HG03469 (cell line): ENCODE measurements at regions not wholly inside any gene's neighbourhood (a gene's known extent, or its start where the extent isn't known, plus 50 kb on each side); places are given as distances from the start of the nearest gene placed in this dataset.
A peak's percentile ranks its signal among the peaks of the same experiment; 100 is the strongest.

Experiments used
- ATAC-seq: cut with Tn5 transposase; IDR thresholded peaks from one replicate; pipeline ENCODE4 v1.9.1; 2021; ENCODE audit warnings: mild to moderate bottlenecking, moderate library complexity, moderate number of reproducible peaks; ENCODE audit not compliant: unreplicated experiment

DNA sequence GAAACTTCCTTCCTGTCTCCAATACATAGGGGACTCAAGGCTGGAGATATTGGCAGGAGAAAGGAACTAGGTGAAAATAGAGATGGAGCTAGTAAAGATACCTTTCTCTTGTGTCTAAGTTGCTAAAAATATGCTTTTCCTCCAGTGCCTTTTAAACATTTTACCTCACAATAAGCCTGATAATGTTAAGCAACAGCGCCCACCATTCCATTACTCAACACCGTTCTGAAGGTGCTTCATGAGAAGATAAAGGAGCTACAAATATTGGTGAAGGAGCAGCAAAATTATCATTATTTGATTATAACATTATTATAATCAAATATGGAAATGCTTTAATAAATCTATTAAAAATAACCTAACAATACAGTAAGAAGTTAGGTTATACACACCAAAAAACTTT lies 83.6 kb upstream of the BARX2 start:
- no peak for ATAC-seq

DNA sequence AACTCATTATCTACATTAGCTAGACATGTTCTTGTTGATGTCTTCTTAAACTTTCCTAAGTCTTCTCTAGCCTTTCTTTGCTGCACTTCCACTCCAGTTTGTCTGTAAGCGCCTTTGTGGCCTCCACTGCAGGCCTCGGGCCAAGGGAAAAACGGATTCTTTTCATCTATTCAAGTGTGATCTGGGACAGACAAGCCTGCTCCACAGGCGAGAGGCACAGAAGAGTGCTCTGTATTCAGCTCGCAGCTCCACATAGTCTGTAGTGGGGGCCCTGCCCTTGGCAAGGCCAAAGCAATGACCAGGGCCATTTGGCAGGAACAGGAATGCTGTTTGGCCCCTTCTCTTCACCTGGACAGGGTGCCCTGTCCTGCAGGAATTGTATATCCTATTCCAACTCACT lies 84.1 kb upstream of the BARX2 start:
- ATAC-seq, result no peak

GRCh38 chr11:129290966-129291365 lies 84.7 kb upstream of the BARX2 start:
- ATAC-seq, result no peak

GRCh38 chr11:129289350-129290040 lies 86.2 kb upstream of the BARX2 start:
- no peak for ATAC-seq

DNA sequence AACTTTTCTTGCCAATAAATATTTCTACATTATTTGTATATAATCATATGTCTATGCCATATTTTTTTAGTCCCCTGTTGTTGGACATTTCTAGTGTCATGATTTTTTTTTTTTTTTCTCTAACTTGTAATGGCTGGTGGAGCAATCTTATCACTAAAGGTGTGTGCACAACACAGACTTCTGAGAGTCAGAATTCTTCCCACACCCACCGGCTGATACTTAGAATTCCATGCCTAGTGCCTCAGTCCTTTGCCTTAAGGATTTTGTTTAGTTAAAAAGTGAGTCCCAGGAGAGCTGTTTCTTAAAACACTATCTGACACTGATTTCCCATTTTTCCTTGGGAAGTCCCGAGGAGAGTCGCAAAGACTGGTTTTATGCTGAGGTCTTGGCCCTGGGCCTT lies 87.7 kb upstream of the BARX2 start:
- ATAC-seq, result no peak

- no peak for ATAC-seq
Measured at GRCh38 chr11:129286813-129287212, 88.8 kb upstream of the BARX2 start.

DNA sequence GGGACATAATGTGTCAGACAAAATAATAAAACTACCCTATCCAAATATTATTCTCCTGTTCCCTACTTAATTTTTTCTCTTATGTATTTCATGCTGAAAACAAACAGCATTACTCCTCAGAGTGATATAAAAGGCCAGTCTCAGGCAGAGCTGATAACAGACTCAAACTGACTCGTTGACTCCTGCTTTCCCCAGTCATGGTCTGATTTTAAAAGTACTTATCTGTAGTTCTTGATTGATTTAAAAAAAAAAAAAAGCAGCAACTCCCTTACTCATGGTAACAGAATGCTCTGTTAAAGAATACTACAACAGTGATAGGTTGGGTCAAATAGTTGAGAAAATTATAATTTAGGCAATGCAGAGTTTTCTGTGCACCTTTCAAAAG lies 90.3 kb upstream of the BARX2 start:
- ATAC-seq, result no peak

- no peak for ATAC-seq
Measured at GRCh38 chr11:129283141-129283540, 91.0 kb upstream of the ARHGAP32 start.

GRCh38 chr11:129282634-129283033 lies 90.5 kb upstream of the ARHGAP32 start:
- no peak for ATAC-seq

DNA sequence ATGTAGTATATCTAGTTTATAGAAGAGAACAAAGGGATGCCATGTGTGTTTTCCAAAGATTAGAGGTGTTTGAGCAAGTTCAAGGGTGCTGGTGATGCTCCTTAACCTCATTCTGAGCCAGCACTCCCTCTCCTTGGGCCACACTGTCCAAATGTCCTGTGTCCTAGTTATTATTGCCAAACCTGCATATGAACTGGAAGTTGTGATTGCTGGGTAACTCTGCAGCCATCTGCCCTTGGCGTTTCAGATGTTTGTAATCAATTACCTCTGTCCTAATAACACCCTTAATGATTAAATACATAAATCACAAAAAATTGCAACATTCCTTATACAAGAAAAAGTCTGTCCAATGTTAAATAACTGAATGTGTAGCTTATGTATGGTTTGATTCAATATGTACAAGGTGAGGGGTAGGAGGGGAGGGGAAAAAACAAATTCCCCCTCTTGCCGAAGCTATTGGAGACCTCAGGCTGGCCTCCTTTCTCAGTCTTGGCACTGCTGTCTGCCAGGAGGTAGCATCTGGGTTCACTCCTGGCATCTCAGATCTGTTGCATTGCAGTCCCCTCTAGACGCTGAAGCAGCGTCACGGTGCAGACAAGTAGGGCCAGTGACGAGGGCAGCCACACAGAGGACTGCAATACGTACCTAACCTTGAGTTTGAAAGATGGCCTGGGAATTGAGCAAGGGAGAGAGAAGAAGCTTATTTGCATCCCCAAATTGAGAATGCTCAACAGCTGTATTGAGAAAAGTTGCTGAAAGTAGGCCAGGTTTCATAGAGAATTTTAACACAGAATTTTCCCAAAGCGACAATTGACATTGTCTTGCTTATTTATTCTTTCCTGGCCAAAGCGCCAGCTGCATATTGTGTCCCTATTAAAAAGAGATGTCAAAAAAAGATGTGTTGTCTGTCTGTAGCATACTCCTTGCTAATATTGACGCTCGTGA lies 89.6 kb upstream of the ARHGAP32 start:
- no peak for ATAC-seq

GRCh38 chr11:129280027-129280811 lies 88.1 kb upstream of the ARHGAP32 start:
- no peak for ATAC-seq

- peak; percentile 43 for ATAC-seq
Measured at GRCh38 chr11:129279326-129280026, 87.4 kb upstream of the ARHGAP32 start.

- ATAC-seq, result no peak
Measured at GRCh38 chr11:129278586-129279319, 86.6 kb upstream of the ARHGAP32 start.

GRCh38 chr11:129277198-129277843 lies 85.2 kb upstream of the ARHGAP32 start:
- ATAC-seq, result no peak

DNA sequence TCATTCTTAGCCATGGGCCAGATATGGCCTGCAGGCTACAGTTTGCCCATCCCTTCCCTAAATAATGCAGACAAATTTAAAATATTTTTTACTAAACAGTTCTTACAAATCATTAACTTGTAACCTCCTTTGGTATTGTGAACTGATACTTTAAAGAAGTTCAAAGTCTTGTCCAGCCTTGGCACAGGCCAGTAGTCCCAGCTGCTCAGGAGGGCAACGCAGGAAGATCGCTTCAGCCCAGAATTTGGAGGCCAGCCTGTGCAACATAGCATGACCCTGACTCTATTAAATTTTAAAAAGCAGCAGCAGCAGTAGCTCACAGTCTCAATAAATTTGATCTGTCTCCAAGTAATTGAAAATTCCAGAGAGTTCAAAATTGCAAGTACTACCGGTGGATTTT lies 83.7 kb upstream of the ARHGAP32 start:
- no peak for ATAC-seq

DNA sequence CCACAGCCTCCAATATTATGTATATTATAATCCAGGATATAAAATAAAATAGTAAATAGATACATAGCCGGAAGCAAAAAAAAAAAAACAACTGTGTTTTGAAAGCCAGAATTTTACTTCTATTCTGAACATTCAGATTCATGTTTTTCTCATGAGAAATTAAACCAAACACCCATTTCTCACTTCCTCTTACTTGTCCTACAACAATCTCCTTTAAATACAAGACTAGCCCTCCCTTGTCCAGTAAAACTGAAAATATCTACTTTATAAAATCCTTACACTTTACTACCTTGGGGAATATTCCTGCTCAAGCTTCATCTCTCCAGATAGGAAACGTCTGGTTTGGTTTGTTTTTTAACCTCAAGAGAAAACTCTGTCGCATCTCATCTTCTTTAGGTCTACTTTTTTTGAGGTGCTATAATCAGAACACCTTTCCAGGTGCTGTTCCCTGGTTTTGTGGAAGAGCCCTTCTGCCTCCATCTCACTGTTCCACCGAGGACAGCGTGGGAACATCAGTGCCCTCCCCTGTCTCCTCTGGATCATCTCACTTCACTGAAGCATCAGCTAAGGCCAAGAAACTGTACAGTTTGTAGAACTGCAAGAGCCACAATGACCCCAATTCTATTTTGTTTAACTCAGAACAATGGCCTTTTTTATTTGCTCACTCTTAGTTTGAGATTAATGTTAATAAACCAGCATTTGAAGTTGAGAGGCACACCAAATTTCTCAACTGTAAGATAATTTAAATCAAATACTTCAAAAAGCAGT lies 82.0 kb upstream of the ARHGAP32 start:
- no peak for ATAC-seq

DNA sequence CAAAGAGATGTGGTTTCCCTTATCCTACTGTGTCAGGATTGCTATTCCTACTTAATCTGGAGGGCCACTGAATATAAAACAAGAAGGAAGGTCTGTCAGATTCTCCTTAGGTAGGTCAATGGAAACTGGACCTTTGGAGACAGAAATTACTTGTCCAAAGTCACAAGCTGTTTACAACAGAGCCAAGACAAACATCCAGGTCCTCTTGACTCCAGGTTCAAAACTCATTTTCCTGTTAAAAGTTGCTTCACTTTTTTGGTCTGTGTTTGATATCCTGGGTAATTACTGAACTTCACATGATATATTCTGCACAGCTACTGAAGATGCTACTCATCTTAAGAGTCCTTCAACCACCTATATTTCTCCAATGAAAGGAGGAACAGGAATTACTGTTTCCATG lies 81.2 kb upstream of the ARHGAP32 start:
- ATAC-seq, result no peak

- ATAC-seq, result no peak
Measured at GRCh38 chr11:129271030-129271429, 78.9 kb upstream of the ARHGAP32 start.

- no peak for ATAC-seq
Measured at GRCh38 chr11:129270446-129270845, 78.3 kb upstream of the ARHGAP32 start.
